Bronchial epithelial cell (primary cell): ENCODE measurements at regions not wholly inside any gene's neighbourhood (a gene's known extent, or its start where the extent isn't known, plus 50 kb on each side); places are given as distances from the start of the nearest gene placed in this dataset.

ENCODE experiments used
- DNase-seq: peaks from one replicate; pipeline ENCODE4 v3.0.0-alpha.2; 2010; ENCODE audit warnings: low read depth
- FAIRE-seq: peaks from 2 replicates; lab custom pipeline; 2011; peaks lifted over from hg19 to GRCh38; lab: Jason Lieb, UNC
- H3K27me3 ChIP-seq: 2 replicates; pipeline ENCODE4 v1.5.1; 2011; ENCODE audit warnings: low read length; ENCODE audit not compliant: control insufficient read depth, insufficient read depth
- H3K36me3 ChIP-seq: 2 replicates; pipeline ENCODE4 v1.5.1; 2011; ENCODE audit warnings: low read length; ENCODE audit not compliant: control insufficient read depth, insufficient read depth
- H3K4me3 ChIP-seq: 2 replicates; pipeline ENCODE4 v1.5.1; 2011; ENCODE audit warnings: mild to moderate bottlenecking, low read depth, low read length, control low read depth
- CTCF ChIP-seq: IDR thresholded peaks from 2 replicates; pipeline ENCODE4 v1.5.1; 2011; ENCODE audit warnings: mild to moderate bottlenecking, moderate library complexity, low read length, control low read depth, inconsistent platforms; ENCODE audit not compliant: insufficient read depth, severe bottlenecking

GRCh38 chr6:40708049-40708448, 120.9 kb upstream of the LRFN2 start:
- Histone ChIP-seq H3K27me3 (no peaks in the 10 kb centered on the region), H3K36me3 (no peaks in the 10 kb centered on the region), H3K4me3 (no peak overlapping the region)
- DNase-seq, result no peak
- FAIRE-seq, result no peak
- no peak for TF ChIP-seq CTCF

GRCh38 chr6:40706178-40706577, 119.0 kb upstream of the LRFN2 start:
- no peak for TF ChIP-seq CTCF
- Histone ChIP-seq H3K27me3 (no peaks in the 10 kb centered on the region), H3K36me3 (no peaks in the 10 kb centered on the region), H3K4me3 (no peak overlapping the region)
- no peak for DNase-seq
- FAIRE-seq, result no peak

GRCh38 chr6:40705354-40705753, 118.2 kb upstream of the LRFN2 start:
- FAIRE-seq (no peak), DNase-seq (no peak)
- H3K4me3 ChIP-seq, result no peak overlapping the region
- TF ChIP-seq CTCF, result no peak
- H3K36me3 ChIP-seq, result no peaks in the 10 kb centered on the region
- H3K27me3 ChIP-seq, result no peaks in the 10 kb centered on the region

GRCh38 chr6:40701352-40702007, 114.3 kb upstream of the LRFN2 start:
- FAIRE-seq (no peak), DNase-seq (no peak)
- H3K36me3 ChIP-seq, result no peaks in the 10 kb centered on the region
- no peaks in the 10 kb centered on the region for H3K27me3 ChIP-seq
- no peak for TF ChIP-seq CTCF
- H3K4me3 ChIP-seq, result no peak overlapping the region

GRCh38 chr6:40700006-40700580, 112.9 kb upstream of the LRFN2 start:
- Histone ChIP-seq H3K4me3 (no peak overlapping the region), H3K36me3 (no peaks in the 10 kb centered on the region), H3K27me3 (no peaks in the 10 kb centered on the region)
- TF ChIP-seq CTCF, result no peak
- DNase-seq (no peak), FAIRE-seq (peak; percentile 52)
